GM13977 (cell line): ENCODE measurements at regions not wholly inside any gene's neighbourhood (a gene's known extent, or its start where the extent isn't known, plus 50 kb on each side); places are given as distances from the start of the nearest gene placed in this dataset.

Source experiments
- DNase-seq: peaks from one replicate; pipeline ENCODE4 v3.0.0; 2012; ENCODE audit warnings: low spot score
- CTCF ChIP-seq: IDR thresholded peaks from 2 replicates; pipeline ENCODE4 v1.5.1; 2012; ENCODE audit warnings: mild to moderate bottlenecking, control low read depth; ENCODE audit not compliant: insufficient read depth; ENCODE audit errors: extremely low read depth, missing control alignments
- in situ Hi-C: fragments of 300-500 bp; cut with MboI; formaldehyde crosslinking; loops from one replicate; pipeline ENCODE4 v1.12.0; 2022; ENCODE audit warnings: low sequenced_read_pairs, low pct_unique_long_range_greater_than_20kb, mixed read lengths, inconsistent platforms; ENCODE audit not compliant: unreplicated experiment

- no peak for DNase-seq
- in situ Hi-C loops: no loop called here
- no peak for TF ChIP-seq CTCF
Measured at GRCh38 chr16:6827931-6828330, 504.7 kb upstream of the RBFOX1 start.

- DNase-seq: no peak
- in situ Hi-C loops: no loop called here
- TF ChIP-seq CTCF: no peak
Measured at GRCh38 chr16:6827267-6827666, 505.4 kb upstream of the RBFOX1 start.

- DNase-seq: no peak
- TF ChIP-seq CTCF: no peak
- in situ Hi-C loops: no loop called here
Measured at GRCh38 chr16:6822041-6822440, 510.6 kb upstream of the RBFOX1 start.

GRCh38 chr16:6804461-6804860 is 528.2 kb upstream of the RBFOX1 start:
- in situ Hi-C loops: no loop called here
- TF ChIP-seq CTCF: no peak
- no peak for DNase-seq

GRCh38 chr16:6803176-6803575 is 529.5 kb upstream of the RBFOX1 start:
- DNase-seq: no peak
- no peak for TF ChIP-seq CTCF
- in situ Hi-C loops: no loop called here

- no peak for TF ChIP-seq CTCF
- DNase-seq: no peak
- in situ Hi-C loops: no loop called here
Measured at GRCh38 chr16:6797223-6797622, 535.4 kb upstream of the RBFOX1 start.

GRCh38 chr16:6777624-6778023 is 555.0 kb upstream of the RBFOX1 start:
- in situ Hi-C loops: no loop called here
- TF ChIP-seq CTCF: no peak
- DNase-seq: no peak
